HL-60 (cell line): ENCODE measurements at regions not wholly inside any gene's neighbourhood (a gene's known extent, or its start where the extent isn't known, plus 50 kb on each side); places are given as distances from the start of the nearest gene placed in this dataset.
"Not testable (repeated sequence)": the region's sequence is repeated elsewhere in the genome, so short reads cannot be mapped to it uniquely, and the experiment has no call there.

Experiments
- DNase-seq, 2 experiments: peaks; one replicate each; pipeline ENCODE4 v3.0.0-alpha.2; 2010 to 2020; ENCODE audit warnings: low read depth in 1 of 2, low spot score in 1 of 2
- H3K27ac ChIP-seq: fragments of 250-450 bp; sonication (Bioruptor Pico); replicated peaks from 2 replicates; pipeline ENCODE4 v1.5.1; 2020; ENCODE audit warnings: mild to moderate bottlenecking, moderate library complexity
- H3K27me3 ChIP-seq: fragments of 250-450 bp; sonication (Bioruptor Pico); 2 replicates; pipeline ENCODE4 v1.5.1; 2021; ENCODE audit warnings: mild to moderate bottlenecking, moderate library complexity; ENCODE audit not compliant: insufficient read depth, poor library complexity, severe bottlenecking
- H3K4me3 ChIP-seq: replicated peaks from 2 replicates; pipeline ENCODE4 v1.5.1; 2011; ENCODE audit warnings: mild to moderate bottlenecking, control low read depth, low read length; ENCODE audit not compliant: insufficient read depth
- GABPA ChIP-seq: IDR thresholded peaks from 2 replicates; pipeline ENCODE4 v1.6.1; 2012; ENCODE audit warnings: low read depth
- POLR2AphosphoS5 ChIP-seq: IDR thresholded peaks from 2 replicates; pipeline ENCODE4 v1.6.1; 2012; ENCODE audit warnings: low read depth
- REST ChIP-seq: IDR thresholded peaks from 2 replicates; pipeline ENCODE4 v1.6.1; 2012; ENCODE audit warnings: low read depth; ENCODE audit not compliant: insufficient replicate concordance
- SPI1 ChIP-seq: IDR thresholded peaks from 2 replicates; pipeline ENCODE4 v1.6.1; 2012; ENCODE audit warnings: low read depth, mild to moderate bottlenecking, borderline replicate concordance
- TF ChIP-seq, protein P1 (sequence below): IDR thresholded peaks from one replicate; pipeline ENCODE4 v1.5.1; 2011; ENCODE audit warnings: low read length, control low read depth, inconsistent platforms; ENCODE audit not compliant: insufficient read depth

DNA sequence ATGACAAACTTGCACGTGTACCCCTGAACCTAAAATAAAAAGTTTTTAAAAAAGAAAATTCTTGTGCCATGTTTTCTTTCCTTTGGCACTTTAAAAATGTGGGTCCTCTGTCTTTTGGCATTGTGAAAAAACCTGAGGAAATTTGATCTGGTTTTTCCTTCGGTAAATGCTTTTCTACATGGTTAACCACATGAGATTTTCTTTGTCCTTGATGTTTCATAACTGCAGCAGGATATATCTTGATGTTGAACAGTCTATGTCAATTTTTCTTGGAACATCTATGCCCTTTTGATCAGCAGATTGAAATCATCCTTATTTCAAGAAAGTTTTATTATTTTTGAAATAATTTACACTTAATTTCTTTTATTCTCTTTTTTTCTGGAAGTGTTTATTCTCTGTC, 109.1 kb downstream of the TMEM17 start:
- no peak for DNase-seq
- TF ChIP-seq POLR2AphosphoS5: no peak
- Histone ChIP-seq H3K27me3 (no peaks in the 10 kb centered on the region), H3K4me3 (no peak overlapping the region), H3K27ac (no peak overlapping the region)

- TF ChIP-seq, protein P1, sequence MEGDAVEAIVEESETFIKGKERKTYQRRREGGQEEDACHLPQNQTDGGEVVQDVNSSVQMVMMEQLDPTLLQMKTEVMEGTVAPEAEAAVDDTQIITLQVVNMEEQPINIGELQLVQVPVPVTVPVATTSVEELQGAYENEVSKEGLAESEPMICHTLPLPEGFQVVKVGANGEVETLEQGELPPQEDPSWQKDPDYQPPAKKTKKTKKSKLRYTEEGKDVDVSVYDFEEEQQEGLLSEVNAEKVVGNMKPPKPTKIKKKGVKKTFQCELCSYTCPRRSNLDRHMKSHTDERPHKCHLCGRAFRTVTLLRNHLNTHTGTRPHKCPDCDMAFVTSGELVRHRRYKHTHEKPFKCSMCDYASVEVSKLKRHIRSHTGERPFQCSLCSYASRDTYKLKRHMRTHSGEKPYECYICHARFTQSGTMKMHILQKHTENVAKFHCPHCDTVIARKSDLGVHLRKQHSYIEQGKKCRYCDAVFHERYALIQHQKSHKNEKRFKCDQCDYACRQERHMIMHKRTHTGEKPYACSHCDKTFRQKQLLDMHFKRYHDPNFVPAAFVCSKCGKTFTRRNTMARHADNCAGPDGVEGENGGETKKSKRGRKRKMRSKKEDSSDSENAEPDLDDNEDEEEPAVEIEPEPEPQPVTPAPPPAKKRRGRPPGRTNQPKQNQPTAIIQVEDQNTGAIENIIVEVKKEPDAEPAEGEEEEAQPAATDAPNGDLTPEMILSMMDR: no peak
- TF ChIP-seq SPI1 (no peak), GABPA (no peak), REST (no peak), POLR2AphosphoS5 (no peak)
- H3K4me3 ChIP-seq: no peak overlapping the region
Measured at GRCh38 chr2:62393293-62393692, 112.7 kb downstream of the TMEM17 start.

GRCh38 chr2:62391696-62392095, 114.3 kb downstream of the TMEM17 start:
- no peak overlapping the region for H3K4me3 ChIP-seq
- H3K27ac ChIP-seq: no peak overlapping the region
- TF ChIP-seq GABPA (no peak), SPI1 (peak; percentile 42; the same call in 1 of the 2 replicates)
- DNase-seq: peak in 1 of 2 experiments; percentile 33
- no peaks in the 10 kb centered on the region for H3K27me3 ChIP-seq

More at GRCh38 chr2:62393293-62393692, 112.7 kb downstream of the TMEM17 start:
- no peak for DNase-seq
- Histone ChIP-seq H3K27me3 (no peaks in the 10 kb centered on the region), H3K27ac (no peak overlapping the region)

- H3K27me3 ChIP-seq, DNase-seq, H3K27ac ChIP-seq, H3K4me3 ChIP-seq: not testable (repeated sequence)
Measured at GRCh38 chr2:62386378-62386777, 119.6 kb downstream of the TMEM17 start.

GRCh38 chr2:62383846-62384245, 122.1 kb downstream of the TMEM17 start:
- Histone ChIP-seq H3K4me3 (no peak overlapping the region), H3K27me3 (no peaks in the 10 kb centered on the region), H3K27ac (no peak overlapping the region)
- TF ChIP-seq, protein P1: no peak
- TF ChIP-seq REST: no peak
- TF ChIP-seq SPI1: no peak
- no peak for TF ChIP-seq GABPA
- TF ChIP-seq POLR2AphosphoS5: no peak
- no peak for DNase-seq
